ENCODE measurements at regions not wholly inside any gene's neighbourhood (a gene's known extent, or its start where the extent isn't known, plus 50 kb on each side); places are given as distances from the start of the nearest gene placed in this dataset.

DNA sequence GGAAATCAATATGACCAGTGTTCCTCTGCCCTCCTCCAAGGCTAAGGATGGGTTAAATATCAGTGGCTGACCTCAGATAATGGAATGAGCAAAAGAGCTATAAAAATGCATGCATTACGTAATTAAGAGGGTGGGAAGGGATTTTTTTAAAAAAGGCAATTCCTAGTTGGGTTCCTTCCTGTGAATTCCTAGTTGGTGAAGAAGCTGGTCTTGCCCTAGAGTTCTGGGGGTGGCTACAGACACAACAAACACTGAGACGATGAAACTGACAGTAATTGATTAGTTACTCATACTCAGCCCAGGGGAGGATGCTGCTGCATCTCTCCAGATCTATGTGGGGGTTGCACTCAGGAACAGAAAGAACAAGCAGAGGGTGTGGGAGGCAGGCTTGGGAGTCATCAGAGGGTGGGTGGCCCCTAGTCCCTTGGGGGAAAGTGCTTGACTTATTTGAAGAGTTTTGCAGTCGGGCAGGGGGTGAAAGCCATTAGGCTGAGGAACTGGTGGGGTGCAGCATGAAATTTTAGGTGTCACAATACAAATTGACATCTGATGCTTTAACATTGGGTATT lies 662.0 kb upstream of the FRG1 start:
- H3K4me3 ChIP-seq (ENCODE audit: control insufficient read depth, low read depth, low read length) = no peak overlapping the region
- no peak for DNase-seq (ENCODE audit: low read depth)
- TF ChIP-seq, protein P1, sequence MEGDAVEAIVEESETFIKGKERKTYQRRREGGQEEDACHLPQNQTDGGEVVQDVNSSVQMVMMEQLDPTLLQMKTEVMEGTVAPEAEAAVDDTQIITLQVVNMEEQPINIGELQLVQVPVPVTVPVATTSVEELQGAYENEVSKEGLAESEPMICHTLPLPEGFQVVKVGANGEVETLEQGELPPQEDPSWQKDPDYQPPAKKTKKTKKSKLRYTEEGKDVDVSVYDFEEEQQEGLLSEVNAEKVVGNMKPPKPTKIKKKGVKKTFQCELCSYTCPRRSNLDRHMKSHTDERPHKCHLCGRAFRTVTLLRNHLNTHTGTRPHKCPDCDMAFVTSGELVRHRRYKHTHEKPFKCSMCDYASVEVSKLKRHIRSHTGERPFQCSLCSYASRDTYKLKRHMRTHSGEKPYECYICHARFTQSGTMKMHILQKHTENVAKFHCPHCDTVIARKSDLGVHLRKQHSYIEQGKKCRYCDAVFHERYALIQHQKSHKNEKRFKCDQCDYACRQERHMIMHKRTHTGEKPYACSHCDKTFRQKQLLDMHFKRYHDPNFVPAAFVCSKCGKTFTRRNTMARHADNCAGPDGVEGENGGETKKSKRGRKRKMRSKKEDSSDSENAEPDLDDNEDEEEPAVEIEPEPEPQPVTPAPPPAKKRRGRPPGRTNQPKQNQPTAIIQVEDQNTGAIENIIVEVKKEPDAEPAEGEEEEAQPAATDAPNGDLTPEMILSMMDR (IDR thresholded peaks at IDR 0.05; ENCODE audit: control insufficient read depth, insufficient read depth, low read depth, low read length, missing control alignments) = no peak

DNA sequence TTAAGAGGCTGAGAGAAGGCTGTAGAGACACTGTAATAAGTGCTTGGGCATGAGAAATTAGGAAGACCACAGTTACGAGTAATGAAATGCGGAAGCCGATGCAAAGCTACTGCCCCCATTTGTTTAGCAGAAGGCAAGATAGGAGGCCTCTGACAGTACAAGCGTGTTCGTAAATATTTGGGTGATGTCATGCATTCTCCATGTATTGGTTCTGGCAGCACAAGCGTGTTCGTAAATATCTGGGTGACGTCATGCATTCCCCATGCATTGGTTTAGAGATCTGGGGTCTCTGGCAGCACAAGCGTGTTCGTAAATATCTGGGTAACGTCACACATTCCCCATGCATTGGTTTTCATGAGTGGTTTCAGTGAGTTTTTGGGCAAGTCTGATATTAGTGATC lies 661.5 kb upstream of the FRG1 start:
- H3K4me3 ChIP-seq (ENCODE audit: control insufficient read depth, low read depth, low read length) = no peak overlapping the region
- no peak for DNase-seq (ENCODE audit: low read depth)
- TF ChIP-seq, protein P1 (IDR thresholded peaks at IDR 0.05; ENCODE audit: control insufficient read depth, insufficient read depth, low read depth, low read length, missing control alignments) = no peak

DNA sequence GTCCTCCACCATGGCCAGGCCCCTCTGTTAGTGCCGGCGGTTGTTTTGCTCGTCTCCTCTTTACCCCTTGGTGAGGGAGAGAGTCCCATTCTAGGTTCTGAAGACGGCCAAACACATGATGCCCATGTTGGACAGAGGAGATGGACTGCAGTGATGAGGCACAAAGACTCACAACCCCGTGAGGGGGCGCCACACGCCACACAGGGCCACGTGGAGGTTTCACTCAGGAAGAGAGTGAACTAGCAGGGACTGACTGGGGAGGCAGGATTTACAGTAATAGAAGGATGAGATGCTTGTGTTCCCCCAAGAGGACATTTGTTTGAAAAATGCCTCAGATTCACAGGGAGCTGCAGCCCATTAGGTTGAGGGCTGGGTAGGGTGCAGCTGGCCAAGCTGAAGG lies 655.3 kb upstream of the FRG1 start:
- DNase-seq (ENCODE audit: low read depth) = no peak
- no peak overlapping the region for H3K4me3 ChIP-seq (ENCODE audit: control insufficient read depth, low read depth, low read length)
- TF ChIP-seq, protein P1 (IDR thresholded peaks at IDR 0.05; ENCODE audit: control insufficient read depth, insufficient read depth, low read depth, low read length, missing control alignments) = no peak

DNA sequence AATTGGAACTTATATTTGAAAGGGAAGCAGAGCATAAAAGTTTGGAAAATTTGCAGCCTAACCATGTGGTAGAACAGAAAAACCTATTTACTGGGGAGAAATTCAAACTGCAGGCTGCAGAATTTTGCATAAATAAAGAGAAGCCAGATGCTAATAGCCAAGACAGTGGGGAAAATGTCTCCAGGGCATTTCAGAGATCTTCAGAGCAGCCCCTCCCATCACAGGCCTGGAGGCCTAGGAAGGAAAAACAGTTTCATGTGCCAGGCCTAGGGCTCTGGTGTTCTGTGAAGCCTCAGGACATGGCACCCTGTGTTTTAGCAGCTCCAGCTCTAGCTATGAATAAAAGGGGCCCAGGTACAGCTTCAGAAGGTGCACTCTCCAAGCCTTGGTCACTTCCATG lies 648.7 kb upstream of the FRG1 start:
- no peak overlapping the region for H3K4me3 ChIP-seq (ENCODE audit: control insufficient read depth, low read depth, low read length)
- TF ChIP-seq, protein P1 (IDR thresholded peaks at IDR 0.05; ENCODE audit: control insufficient read depth, insufficient read depth, low read depth, low read length, missing control alignments) = no peak
- DNase-seq (ENCODE audit: low read depth) = no peak

DNA sequence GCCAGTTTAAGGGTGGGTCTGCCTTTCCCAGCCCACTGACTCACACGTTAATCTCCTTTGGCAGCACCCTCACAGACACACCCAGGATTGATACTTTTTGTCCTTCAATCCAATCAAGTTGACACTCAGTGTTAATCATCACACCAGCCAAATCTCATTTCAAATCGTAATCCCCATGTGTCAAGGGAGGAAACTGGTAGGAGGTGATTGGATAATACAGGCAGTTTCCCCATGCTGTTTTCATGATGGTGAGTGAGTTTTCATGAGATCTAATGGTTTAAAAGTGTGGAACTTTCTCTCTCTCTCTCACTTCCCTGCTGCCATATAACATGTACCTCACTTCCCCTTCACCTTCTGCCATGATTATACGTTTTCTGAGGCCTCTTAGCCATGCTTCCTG lies 647.2 kb upstream of the FRG1 start:
- no peak overlapping the region for H3K4me3 ChIP-seq (ENCODE audit: control insufficient read depth, low read depth, low read length)
- TF ChIP-seq, protein P1 (IDR thresholded peaks at IDR 0.05; ENCODE audit: control insufficient read depth, insufficient read depth, low read depth, low read length, missing control alignments) = no peak
- DNase-seq (ENCODE audit: low read depth) = no peak

DNA sequence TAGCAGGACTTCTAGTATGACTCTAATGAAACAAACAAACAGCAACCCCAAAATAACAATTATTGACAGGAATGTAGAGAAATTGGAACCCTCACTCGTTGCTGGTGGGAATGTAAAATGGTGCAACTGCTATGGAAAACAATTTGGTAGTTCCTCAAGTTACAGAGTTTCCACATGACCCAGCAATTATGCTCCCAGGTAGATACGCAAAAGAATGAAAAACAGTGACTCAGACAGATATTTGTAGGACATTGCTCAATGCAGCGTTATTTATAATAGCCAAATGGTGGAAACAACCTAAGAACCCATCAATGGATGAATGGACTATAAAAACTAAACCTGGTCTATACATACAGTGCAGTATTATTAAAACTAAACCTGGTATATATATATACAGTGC lies 646.1 kb upstream of the FRG1 start:
- no peak overlapping the region for H3K4me3 ChIP-seq (ENCODE audit: control insufficient read depth, low read depth, low read length)
- DNase-seq (ENCODE audit: low read depth) = no peak
- TF ChIP-seq, protein P1 (IDR thresholded peaks at IDR 0.05; ENCODE audit: control insufficient read depth, insufficient read depth, low read depth, low read length, missing control alignments) = no peak

DNA sequence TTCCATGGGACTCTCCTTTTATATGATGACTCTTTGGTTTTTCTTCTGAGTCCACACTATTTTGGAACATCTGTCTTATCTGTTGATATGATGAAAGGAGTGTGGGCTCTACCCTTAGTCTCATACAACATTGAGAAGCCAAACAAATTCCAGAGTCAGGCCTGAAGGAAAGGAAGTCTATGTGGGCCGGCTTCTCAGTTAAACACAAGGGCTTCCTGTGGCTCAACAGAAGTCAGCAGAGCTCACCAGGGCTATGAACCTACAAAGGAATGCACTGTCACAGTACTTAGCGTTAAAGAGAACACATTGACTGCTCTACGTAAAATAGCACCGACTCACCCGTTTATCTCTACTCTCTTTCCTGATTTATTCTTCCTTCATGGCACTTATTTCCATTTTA lies 641.0 kb upstream of the FRG1 start:
- DNase-seq (ENCODE audit: low read depth) = no peak
- no peak overlapping the region for H3K4me3 ChIP-seq (ENCODE audit: control insufficient read depth, low read depth, low read length)
- TF ChIP-seq, protein P1 (IDR thresholded peaks at IDR 0.05; ENCODE audit: control insufficient read depth, insufficient read depth, low read depth, low read length, missing control alignments) = no peak

Data from AG09309 (cell line).